HUES64 (cell line): ENCODE measurements at regions not wholly inside any gene's neighbourhood (a gene's known extent, or its start where the extent isn't known, plus 50 kb on each side); places are given as distances from the start of the nearest gene placed in this dataset.

Source experiments
- H3K27ac ChIP-seq: 2 replicates; pipeline ENCODE4 v1.7.0; 2013; ENCODE audit warnings: low read depth, low read length, inconsistent platforms
- H3K27me3 ChIP-seq: 2 replicates; pipeline ENCODE4 v1.6.1; 2013; ENCODE audit warnings: mild to moderate bottlenecking, low read length; ENCODE audit not compliant: insufficient read depth
- H3K36me3 ChIP-seq: 2 replicates; pipeline ENCODE4 v1.6.1; 2013; ENCODE audit warnings: mild to moderate bottlenecking, low read length; ENCODE audit not compliant: insufficient read depth
- H3K4me1 ChIP-seq: 2 replicates; pipeline ENCODE4 v1.6.1; 2013; ENCODE audit warnings: mild to moderate bottlenecking, low read length, moderate library complexity; ENCODE audit not compliant: insufficient read depth
- H3K4me3 ChIP-seq: 2 replicates; pipeline ENCODE4 v1.5.1; 2013; ENCODE audit warnings: mild to moderate bottlenecking, low read length, moderate library complexity
- H3K9ac ChIP-seq: 2 replicates; pipeline ENCODE4 v1.6.1; 2013; ENCODE audit warnings: mild to moderate bottlenecking, low read depth, low read length
- H3K9me3 ChIP-seq: 2 replicates; pipeline ENCODE4 v1.6.1; 2013; ENCODE audit warnings: low read depth, low read length; ENCODE audit not compliant: insufficient read depth
- WGBS: fragments of 150-250, 120-280 bp; methylation state at CpG from one replicate; pipeline ENCODE4 v1.1.7; 2013; ENCODE audit warnings: missing lambda C conversion rate; 5-methylcytosine and 5-hydroxymethylcytosine counted together

DNA sequence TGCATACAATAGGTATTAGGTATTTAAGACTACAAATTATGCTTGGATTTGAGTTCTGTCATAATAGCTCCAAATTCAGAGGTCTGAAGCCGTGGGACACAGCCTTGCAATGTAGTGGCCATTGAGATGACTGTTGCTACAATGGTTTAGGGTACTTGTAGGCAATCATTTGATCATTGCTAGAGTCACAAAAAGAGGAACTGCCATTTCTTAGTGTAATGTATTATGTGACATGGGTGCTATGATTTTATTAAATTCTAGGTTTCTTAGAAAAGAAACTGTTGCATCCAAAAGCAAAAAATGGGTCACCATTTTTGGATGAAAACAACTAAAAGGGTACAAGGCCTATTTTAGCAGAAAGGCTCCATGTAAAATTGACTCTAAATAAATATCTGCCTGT is 129.9 kb upstream of the ZNF644 start:
- H3K4me3 ChIP-seq, result no peak overlapping the region
- H3K4me1 ChIP-seq, result no peaks in the 10 kb centered on the region
- H3K36me3 ChIP-seq, result no peaks in the 10 kb centered on the region
- no peaks in the 10 kb centered on the region for H3K27me3 ChIP-seq
- H3K9me3 ChIP-seq, result no peaks in the 10 kb centered on the region
- H3K9ac ChIP-seq, result no peak overlapping the region
- H3K27ac ChIP-seq, result no peak overlapping the region
- WGBS, result 88% methylated on average over 1 of the region's 1 CpG

DNA sequence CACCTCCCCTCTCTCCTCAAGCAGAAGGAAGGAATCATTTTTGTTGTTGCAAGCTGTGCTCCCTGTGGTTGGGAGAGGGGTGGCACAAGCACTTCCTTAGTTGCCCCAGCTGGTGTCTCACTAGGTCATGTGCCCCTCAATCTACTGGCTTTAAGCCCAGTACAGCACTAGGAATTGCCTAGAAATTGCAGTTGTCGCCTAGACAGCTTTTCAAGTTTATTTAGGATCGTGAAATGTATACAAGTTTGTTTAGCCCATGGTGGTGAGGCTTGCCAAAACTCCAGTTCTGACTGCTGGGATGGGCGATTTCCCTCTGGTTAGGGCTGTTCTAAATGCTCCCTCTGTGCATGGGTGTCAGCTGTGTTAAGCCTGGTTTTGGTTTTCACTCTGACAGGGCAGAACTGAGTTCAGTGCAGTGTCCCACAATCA is 126.8 kb upstream of the ZNF644 start:
- no peak overlapping the region for H3K9ac ChIP-seq
- H3K27me3 ChIP-seq, result no peaks in the 10 kb centered on the region
- H3K4me3 ChIP-seq, result no peak overlapping the region
- H3K27ac ChIP-seq, result no peak overlapping the region
- H3K36me3 ChIP-seq, result no peaks in the 10 kb centered on the region
- H3K4me1 ChIP-seq, result no peaks in the 10 kb centered on the region
- WGBS, result 91% methylated on average over 3 of the region's 3 CpGs
- H3K9me3 ChIP-seq, result no peaks in the 10 kb centered on the region

DNA sequence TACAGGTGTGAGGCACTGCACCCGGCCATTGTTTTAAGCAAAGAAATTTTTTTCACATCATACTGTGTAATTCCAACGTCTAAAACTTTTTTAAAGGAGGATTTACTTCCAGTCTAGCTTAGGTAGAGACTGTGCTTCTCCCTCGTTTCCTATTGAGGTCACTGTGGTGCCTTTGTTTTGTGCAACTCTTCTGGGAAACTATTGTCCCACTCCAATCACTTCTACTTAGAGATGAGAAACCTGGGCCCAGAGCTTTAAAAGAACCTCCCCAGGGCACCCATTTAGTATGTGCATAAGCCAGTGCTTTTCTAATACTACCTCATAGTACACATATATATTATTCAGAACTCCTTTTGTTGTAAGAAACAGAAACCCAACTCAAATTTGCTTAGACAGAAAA is 120.0 kb upstream of the ZNF644 start:
- no peaks in the 10 kb centered on the region for H3K9me3 ChIP-seq
- H3K4me3 ChIP-seq, result no peak overlapping the region
- H3K4me1 ChIP-seq, result peaks cover 19% of the 10 kb centered on the region
- no peaks in the 10 kb centered on the region for H3K27me3 ChIP-seq
- WGBS, result 53% methylated on average over 3 of the region's 3 CpGs
- no peak overlapping the region for H3K9ac ChIP-seq
- H3K27ac ChIP-seq, result no peak overlapping the region
- no peaks in the 10 kb centered on the region for H3K36me3 ChIP-seq

DNA sequence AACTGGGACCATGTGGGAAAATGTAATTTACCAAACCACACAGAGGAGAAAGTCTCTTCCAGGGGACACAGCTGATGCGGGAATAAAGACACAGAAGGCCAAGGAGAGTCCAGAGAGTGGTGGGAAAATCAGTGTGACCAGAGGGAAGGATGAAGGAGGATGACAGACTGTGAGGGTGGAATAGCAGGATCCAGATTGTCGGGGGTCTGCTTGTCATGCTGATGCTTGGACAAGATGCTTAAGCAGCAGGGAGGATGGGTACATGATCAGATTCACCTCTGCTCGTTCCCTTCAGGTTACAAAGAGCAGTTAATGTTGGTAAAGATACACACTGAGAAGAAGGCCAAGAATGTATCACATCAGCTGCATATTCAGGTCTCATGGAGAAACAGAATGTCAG is 117.1 kb upstream of the ZNF644 start:
- Histone ChIP-seq H3K4me3 (no peak overlapping the region), H3K9me3 (no peaks in the 10 kb centered on the region), H3K36me3 (no peaks in the 10 kb centered on the region), H3K4me1 (peaks cover 19% of the 10 kb centered on the region), H3K9ac (no peak overlapping the region), H3K27ac (peak overlapping the region; percentile 43; the same call in 1 of the 2 replicates), H3K27me3 (no peaks in the 10 kb centered on the region)
- WGBS, result 36% methylated on average over 3 of the region's 3 CpGs

DNA sequence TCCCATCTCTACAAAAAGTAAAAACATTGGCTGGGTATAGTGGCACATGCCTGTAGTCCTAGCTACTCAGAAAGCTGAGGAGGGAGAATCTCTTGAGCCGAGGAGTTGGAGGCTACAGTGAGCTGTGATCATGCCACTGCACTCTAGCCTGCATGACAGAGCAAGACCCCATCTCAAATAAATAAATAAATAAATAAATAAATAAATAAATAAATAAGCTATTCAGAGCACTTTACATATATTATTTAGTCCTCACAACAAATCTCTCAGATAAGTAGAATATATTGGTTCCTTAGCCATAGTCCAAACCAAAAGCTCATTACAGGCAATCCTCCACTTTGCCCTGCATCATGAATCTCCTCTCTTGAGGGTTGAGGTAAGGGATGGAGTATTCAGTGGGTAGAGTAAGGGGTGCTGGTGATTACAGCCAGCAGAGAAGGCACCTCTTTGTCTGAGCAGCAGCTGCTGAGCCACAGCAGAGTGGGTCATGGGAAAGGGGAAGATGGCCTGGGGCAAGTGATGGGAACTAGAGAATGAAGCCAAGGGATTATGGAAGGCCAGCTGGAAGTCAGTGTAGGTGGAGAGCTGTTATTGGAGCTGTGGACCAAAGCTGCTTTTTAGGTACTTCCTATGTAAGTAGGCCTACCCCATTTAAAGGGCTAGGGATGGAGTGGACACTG is 115.5 kb upstream of the ZNF644 start:
- Histone ChIP-seq H3K9me3 (no peaks in the 10 kb centered on the region), H3K27me3 (no peaks in the 10 kb centered on the region), H3K9ac (no peak overlapping the region), H3K27ac (no peak overlapping the region), H3K4me3 (no peak overlapping the region), H3K36me3 (no peaks in the 10 kb centered on the region), H3K4me1 (peaks cover 19% of the 10 kb centered on the region)
- WGBS, result 94% methylated on average over 1 of the region's 1 CpG

DNA sequence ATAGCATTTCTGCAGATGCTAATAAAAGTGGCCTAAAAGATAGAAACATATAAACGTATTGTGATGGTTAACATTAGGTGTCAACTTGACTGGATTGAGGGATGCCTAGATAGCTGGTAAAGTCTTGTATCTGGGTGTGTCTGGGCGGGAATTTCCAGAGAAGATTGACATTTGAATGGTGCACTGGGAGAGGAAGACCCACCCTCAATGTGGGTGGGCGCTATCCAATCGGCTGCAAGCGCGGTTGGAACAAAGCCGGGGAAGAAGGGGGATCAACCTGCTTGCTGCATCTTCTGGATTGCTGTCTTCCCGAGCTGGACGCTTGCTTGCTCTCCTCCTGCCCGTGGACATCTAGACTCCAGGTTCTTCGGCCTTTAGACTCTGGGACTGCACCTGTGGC is 114.0 kb upstream of the ZNF644 start:
- no peak overlapping the region for H3K27ac ChIP-seq
- peak overlapping the region; percentile 20; the same call in 1 of the 2 replicates for H3K4me3 ChIP-seq
- peaks cover 12% of the 10 kb centered on the region for H3K4me1 ChIP-seq
- no peaks in the 10 kb centered on the region for H3K9me3 ChIP-seq
- no peak overlapping the region for H3K9ac ChIP-seq
- H3K36me3 ChIP-seq, result no peaks in the 10 kb centered on the region
- no peaks in the 10 kb centered on the region for H3K27me3 ChIP-seq
- 94% methylated on average over 11 of the region's 11 CpGs for WGBS

DNA sequence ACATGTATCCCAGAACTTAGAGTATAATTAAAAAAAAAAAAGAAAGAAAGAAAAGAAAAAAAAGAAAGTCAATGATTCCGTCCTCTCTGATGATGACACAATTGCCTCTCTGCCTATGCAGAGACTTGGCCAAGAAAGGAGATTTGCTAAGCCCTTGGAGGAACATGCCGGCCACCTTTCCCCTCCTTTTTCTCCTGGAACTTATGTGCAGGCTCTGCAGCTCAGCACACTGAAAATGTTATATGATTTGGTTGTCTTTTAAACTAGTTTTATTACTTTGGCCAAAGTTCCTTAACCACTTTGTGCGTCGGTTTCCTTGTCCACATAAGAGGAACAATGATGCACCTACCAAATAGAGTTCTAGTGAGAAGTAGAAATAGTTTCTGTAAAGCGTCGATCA is 111.4 kb upstream of the ZNF644 start:
- Histone ChIP-seq H3K9ac (no peak overlapping the region), H3K27me3 (no peaks in the 10 kb centered on the region), H3K4me1 (no peaks in the 10 kb centered on the region), H3K4me3 (no peak overlapping the region), H3K36me3 (no peaks in the 10 kb centered on the region), H3K9me3 (no peaks in the 10 kb centered on the region), H3K27ac (no peak overlapping the region)
- WGBS, result 96% methylated on average over 6 of the region's 6 CpGs

DNA sequence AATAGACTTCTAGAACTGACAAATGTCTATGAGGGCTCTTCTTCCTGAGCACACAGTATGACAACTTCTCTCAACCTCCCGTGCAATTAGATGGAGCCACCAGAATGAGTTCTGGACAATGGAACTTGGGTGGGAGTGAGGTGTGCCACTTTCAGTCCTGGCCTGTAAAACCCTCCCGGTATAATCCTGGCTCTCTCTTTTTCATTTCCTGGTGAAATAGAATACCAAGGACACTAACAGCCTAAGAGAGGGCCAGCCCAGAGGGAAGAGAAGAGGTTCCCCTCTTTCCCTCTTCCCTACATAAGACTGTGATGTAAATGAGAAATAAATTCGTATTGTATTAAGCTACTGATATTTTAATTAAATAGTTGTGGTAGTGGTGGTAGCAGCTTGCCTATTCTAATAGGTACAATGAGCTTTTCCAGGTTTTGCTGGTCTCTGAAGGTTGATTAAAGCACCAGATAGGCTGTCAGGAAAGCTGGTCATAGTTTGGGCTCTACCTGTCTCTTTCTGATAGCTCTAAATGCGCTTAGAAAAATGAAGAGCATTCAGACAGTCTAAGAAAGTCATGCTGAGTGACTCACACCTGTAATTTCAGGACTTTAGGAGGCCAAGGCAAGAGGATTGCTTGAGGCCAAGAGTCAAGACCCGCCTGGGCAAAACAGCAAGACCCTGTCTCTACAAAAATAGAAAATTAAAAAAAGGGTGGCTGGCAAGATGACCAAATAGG is 108.6 kb upstream of the ZNF644 start:
- 94% methylated on average over 5 of the region's 5 CpGs for WGBS
- no peak overlapping the region for H3K4me3 ChIP-seq
- H3K9ac ChIP-seq, result no peak overlapping the region

DNA sequence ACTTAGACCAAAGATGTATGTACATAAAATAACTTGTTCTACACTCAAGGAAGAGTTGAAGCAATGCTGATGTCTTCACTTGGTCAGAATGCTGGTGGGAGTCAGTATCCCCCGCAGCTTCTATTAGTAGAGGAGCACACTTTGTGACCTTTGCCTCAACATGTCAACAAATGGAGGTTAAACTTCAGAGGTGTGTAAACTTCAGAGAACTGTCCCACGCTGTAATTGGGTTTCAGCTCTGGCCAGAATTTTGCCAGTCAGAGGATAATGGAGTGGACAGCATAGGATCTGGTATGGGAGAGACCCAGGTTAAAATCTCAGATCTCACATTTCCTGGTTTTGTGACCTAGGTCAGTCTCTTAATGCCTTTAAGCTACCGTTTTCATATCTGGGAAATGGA is 107.6 kb upstream of the ZNF644 start:
- Histone ChIP-seq H3K9ac (no peak overlapping the region), H3K36me3 (no peaks in the 10 kb centered on the region), H3K27ac (no peak overlapping the region), H3K4me3 (no peak overlapping the region), H3K4me1 (peaks cover 11% of the 10 kb centered on the region; the same call in 1 of the 2 replicates), H3K27me3 (no peaks in the 10 kb centered on the region), H3K9me3 (no peaks in the 10 kb centered on the region)
- WGBS, result 93% methylated on average over 3 of the region's 3 CpGs

More for the DNA sequence above, 108.6 kb upstream of the ZNF644 start:
- Histone ChIP-seq H3K4me1 (peaks cover 4% of the 10 kb centered on the region; the same call in 1 of the 2 replicates), H3K27me3 (no peaks in the 10 kb centered on the region), H3K27ac (no peak overlapping the region), H3K9me3 (no peaks in the 10 kb centered on the region), H3K36me3 (no peaks in the 10 kb centered on the region)

DNA sequence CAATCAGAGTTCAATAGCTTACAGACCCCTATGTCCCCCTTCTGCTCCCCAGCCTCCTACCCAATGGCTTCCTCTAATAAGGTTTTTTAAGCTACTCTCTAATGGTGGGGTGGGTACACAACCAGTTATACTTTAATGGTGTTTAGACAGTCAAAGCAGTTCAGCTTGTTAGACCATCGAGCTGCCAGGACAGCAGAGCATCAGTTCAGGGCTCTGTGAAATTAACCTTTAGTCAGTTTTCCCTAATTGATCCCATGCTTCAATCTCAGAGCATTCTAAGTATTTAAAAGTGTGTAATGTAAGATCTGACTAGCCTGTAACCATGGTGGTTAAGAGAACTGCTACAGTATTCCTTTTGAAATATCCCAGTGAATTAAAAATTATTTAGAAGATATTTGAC is 107.2 kb upstream of the ZNF644 start:
- Histone ChIP-seq H3K4me3 (no peak overlapping the region), H3K9me3 (no peaks in the 10 kb centered on the region), H3K27ac (no peak overlapping the region), H3K36me3 (no peaks in the 10 kb centered on the region), H3K27me3 (no peaks in the 10 kb centered on the region), H3K4me1 (peaks cover 16% of the 10 kb centered on the region), H3K9ac (no peak overlapping the region)
- WGBS, result 91% methylated on average over 1 of the region's 1 CpG

DNA sequence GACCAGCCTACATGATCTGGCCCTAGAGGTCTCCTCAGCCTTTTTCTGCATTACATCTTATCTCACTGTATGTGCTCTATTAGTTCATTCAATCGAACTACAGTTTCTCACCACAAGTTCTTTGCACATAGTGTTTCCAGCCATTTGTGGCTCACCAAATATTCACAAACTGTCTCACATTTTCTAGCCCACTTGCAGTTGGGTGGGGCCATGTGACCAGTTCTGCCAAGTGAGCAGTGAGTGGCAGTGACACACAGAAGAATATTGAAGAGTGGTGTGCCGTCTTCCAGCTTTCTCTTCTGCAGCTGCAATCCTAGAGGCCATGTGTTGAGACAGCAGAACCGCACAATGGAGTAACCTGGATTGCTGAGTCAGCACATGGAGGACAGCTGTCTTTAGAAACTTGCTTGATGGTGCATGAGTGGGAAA is 103.2 kb upstream of the ZNF644 start:
- Histone ChIP-seq H3K27me3 (no peaks in the 10 kb centered on the region), H3K36me3 (no peaks in the 10 kb centered on the region), H3K9ac (no peak overlapping the region), H3K27ac (no peak overlapping the region), H3K9me3 (no peaks in the 10 kb centered on the region), H3K4me1 (peaks cover 50% of the 10 kb centered on the region), H3K4me3 (no peak overlapping the region)
- 95% methylated on average over 3 of the region's 3 CpGs for WGBS
